Hematopoietic multipotent progenitor cell (in vitro differentiated cells): ENCODE measurements at regions not wholly inside any gene's neighbourhood (a gene's known extent, or its start where the extent isn't known, plus 50 kb on each side); places are given as distances from the start of the nearest gene placed in this dataset.

Source experiments
- DNase-seq, 3 donors: peaks; one replicate each; pipeline ENCODE4 v3.0.0-alpha.2; 2011 to 2015; ENCODE audit warnings: low read depth in 2 of 3, low spot score in 2 of 3

GRCh38 chr12:132426349-132427173 is 63.4 kb upstream of the FBRSL1 start:
- DNase-seq = no peak

GRCh38 chr12:132424811-132425210 is 65.1 kb upstream of the FBRSL1 start:
- DNase-seq = no peak

GRCh38 chr12:132423820-132424645 is 65.9 kb upstream of the FBRSL1 start:
- DNase-seq = no peak

- peak in 1 of 3 donors; percentile 39 for DNase-seq
Measured at GRCh38 chr12:132423251-132423819, 66.6 kb upstream of the FBRSL1 start.

GRCh38 chr12:132422381-132423043 is 67.4 kb upstream of the FBRSL1 start:
- DNase-seq = no peak

DNA sequence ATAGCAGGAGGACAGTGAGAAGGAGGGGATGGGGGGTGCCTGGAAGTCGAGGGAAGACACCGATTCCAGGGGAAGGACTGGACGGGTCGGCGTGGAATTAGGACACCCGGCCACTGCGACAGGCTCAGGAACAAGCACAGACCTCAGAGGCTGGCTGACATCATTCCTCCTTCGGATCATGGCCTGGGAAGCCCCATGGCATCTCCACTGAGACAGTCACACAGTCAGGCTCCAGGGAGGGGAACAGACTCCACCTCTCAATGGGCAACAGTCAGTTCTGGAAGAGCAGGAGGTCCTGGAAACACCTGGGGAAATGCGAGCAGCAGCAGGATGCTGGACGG is 67.9 kb upstream of the FBRSL1 start:
- no peak for DNase-seq

- DNase-seq = no peak
Measured at GRCh38 chr12:132419631-132420246, 70.2 kb upstream of the FBRSL1 start.

GRCh38 chr12:132418393-132418925 is 71.5 kb upstream of the FBRSL1 start:
- no peak for DNase-seq

DNA sequence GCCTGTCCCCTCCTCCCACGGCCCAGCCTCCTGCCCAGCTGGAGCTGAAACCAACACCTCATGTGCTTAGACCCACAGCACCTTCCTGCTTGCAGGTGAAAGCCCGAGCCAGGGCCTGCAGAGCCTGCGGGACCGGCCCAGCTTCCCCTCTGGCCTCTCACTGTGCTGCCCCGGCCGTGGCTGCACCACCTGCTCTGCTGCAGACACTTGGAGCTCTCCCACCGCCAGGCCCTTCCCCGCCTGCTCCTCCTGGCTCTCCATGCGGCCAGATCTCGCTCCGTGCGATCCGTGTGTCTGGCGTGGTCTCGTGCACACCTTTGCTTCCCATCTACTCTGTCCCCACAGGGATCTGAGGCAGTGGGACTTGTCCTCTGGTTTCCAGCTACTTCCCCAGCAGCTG is 72.2 kb upstream of the FBRSL1 start:
- no peak for DNase-seq

GRCh38 chr12:132416827-132417226 is 73.1 kb upstream of the FBRSL1 start:
- no peak for DNase-seq

GRCh38 chr12:132416121-132416673 is 73.8 kb upstream of the FBRSL1 start:
- DNase-seq = no peak

DNA sequence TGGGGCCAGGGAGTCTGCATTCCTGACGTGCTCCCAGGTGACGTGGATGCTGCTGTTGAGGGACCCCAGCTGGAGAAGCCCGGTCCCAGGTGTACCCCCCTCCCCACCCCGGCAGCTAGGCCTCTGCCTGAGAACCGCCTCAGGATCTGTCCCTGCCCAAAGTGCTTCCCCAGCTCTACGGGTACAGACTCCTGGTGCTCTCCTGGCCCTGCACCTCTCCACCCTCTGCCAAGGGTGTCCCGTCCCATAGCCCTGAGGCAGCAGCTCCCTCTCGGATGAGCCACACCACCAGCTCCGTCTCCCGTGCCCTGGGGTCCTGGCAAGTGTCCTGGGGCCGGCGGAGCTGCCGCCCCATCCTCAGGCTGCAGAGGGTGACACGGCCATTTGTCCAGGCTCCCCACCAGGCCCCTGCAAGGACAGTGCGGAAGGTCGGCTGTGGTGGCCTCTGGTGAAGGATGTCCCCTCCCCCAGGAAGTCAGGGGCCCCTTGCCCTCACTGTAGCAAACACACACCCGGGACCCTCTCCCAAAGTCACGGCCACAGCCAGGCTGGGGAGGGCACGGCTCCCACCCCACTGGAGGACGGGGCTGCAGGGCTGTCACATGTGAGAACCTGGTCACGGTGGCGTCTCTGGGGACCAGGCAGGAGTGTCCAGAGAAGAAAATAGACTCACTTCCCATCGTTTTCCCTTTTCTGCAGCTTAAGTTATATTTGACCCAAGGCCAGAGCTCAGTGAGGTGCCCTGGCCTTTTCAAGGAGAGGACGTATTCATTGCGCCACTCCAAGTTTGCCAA is 74.4 kb upstream of the FBRSL1 start:
- no peak for DNase-seq

- DNase-seq = peak; percentile 58 to 82 (median 74)
Measured at GRCh38 chr12:132414634-132415326, 75.2 kb upstream of the FBRSL1 start.

DNA sequence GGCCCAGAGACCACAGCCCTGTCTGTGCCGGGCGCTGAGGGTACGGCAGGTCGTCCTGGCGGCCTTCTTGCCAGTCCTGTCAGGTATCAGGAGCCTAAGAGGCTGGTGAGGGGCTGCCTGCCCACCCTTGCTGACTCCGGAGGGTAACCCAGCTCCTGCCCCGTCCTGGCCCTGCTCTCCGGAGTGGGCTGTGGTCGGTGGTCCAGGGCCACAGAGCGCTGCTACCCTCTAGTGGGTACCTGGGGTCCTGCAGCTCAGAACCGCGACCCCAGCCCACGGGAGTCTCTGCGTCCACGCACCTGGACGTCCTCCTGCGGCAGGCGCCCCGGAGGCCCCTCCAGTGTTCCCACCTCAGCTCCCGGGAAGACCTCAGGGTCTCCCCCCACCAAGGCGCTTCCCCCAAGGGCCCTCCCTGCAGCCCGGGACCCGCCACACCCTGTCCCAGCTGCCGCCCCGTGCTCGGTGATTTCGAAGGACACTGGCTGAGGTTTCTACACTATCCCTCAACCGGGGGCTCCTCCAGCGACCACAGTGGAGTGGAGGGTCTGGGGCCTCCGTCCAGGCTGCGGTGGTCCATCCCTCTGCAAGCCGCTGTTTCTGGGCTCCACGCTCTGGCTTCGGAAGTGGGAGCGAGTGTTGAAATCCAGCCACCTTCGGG is 75.9 kb upstream of the FBRSL1 start:
- no peak for DNase-seq

GRCh38 chr12:132411457-132411856 is 78.5 kb upstream of the FBRSL1 start:
- no peak for DNase-seq

- no peak for DNase-seq
Measured at GRCh38 chr12:132410849-132411248, 79.1 kb upstream of the FBRSL1 start.

GRCh38 chr12:132410296-132410625 is 79.7 kb upstream of the FBRSL1 start:
- no peak for DNase-seq
